PFSK-1 (cell line): ENCODE measurements at regions not wholly inside any gene's neighbourhood (a gene's known extent, or its start where the extent isn't known, plus 50 kb on each side); places are given as distances from the start of the nearest gene placed in this dataset.

Experiments used
- FOXP2 ChIP-seq: optimal IDR thresholded peaks from 2 replicates; pipeline ENCODE3; 2011; ENCODE audit warnings: borderline replicate concordance, control low read depth, inconsistent platforms; ENCODE audit not compliant: insufficient read depth; ENCODE audit errors: extremely low read length, extremely low read depth
- POLR2AphosphoS5 ChIP-seq: IDR thresholded peaks from 2 replicates; pipeline ENCODE4 v1.6.1; 2012; ENCODE audit warnings: low read depth, mild to moderate bottlenecking, control low read depth, low read length, moderate library complexity
- SIN3A ChIP-seq: IDR thresholded peaks from 2 replicates; pipeline ENCODE4 v1.6.1; 2012; ENCODE audit warnings: mild to moderate bottlenecking, low read length, moderate library complexity, borderline replicate concordance; ENCODE audit not compliant: insufficient read depth
- TAF1 ChIP-seq: IDR thresholded peaks from 2 replicates; pipeline ENCODE4 v1.6.1; 2012; ENCODE audit warnings: low read length, control low read depth, borderline replicate concordance; ENCODE audit not compliant: insufficient read depth
- TF ChIP-seq, protein P1 (sequence below), 2 experiments: IDR thresholded peaks; 2 replicates each; pipeline versions ENCODE4 v1.6.1 to v1.8.0; 2011 to 2012; ENCODE audit warnings: low read depth in 2 of 2, low read length in 2 of 2, control low read depth in 1 of 2, inconsistent platforms in 1 of 2, mild to moderate bottlenecking in 1 of 2, moderate library complexity in 1 of 2; ENCODE audit not compliant: insufficient read depth in 1 of 2

GRCh38 chr2:11026286-11026921 is 114.7 kb downstream of the KCNF1 start:
- TF ChIP-seq FOXP2 = no peak
- no peak for TF ChIP-seq POLR2AphosphoS5
- TF ChIP-seq SIN3A = no peak
- TF ChIP-seq, protein P1, sequence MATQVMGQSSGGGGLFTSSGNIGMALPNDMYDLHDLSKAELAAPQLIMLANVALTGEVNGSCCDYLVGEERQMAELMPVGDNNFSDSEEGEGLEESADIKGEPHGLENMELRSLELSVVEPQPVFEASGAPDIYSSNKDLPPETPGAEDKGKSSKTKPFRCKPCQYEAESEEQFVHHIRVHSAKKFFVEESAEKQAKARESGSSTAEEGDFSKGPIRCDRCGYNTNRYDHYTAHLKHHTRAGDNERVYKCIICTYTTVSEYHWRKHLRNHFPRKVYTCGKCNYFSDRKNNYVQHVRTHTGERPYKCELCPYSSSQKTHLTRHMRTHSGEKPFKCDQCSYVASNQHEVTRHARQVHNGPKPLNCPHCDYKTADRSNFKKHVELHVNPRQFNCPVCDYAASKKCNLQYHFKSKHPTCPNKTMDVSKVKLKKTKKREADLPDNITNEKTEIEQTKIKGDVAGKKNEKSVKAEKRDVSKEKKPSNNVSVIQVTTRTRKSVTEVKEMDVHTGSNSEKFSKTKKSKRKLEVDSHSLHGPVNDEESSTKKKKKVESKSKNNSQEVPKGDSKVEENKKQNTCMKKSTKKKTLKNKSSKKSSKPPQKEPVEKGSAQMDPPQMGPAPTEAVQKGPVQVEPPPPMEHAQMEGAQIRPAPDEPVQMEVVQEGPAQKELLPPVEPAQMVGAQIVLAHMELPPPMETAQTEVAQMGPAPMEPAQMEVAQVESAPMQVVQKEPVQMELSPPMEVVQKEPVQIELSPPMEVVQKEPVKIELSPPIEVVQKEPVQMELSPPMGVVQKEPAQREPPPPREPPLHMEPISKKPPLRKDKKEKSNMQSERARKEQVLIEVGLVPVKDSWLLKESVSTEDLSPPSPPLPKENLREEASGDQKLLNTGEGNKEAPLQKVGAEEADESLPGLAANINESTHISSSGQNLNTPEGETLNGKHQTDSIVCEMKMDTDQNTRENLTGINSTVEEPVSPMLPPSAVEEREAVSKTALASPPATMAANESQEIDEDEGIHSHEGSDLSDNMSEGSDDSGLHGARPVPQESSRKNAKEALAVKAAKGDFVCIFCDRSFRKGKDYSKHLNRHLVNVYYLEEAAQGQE (IDR thresholded peaks at IDR 0.05; ENCODE audit: insufficient read depth in 1 of 2, low read depth in 2 of 2, low read length in 2 of 2) = no peak
- no peak for TF ChIP-seq TAF1

DNA sequence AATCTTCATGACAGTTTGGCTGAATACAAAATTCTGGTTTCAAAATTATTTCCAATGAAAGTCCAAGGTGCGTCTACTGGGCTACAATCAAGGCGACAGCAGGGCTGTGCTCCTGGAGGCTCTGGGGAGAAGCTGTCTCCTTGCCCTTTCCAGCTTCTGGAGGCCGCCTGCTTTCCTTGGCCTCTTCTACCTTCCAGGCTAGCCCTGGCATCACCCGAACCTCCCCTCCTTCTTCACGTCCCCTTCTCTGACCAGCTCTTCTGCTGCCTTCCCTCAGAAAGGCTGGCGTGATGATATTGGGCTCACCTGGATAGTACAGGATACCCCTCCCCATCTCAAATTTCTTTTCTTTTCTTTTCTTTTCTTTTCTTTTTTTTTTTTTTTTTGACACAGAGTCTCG is 115.5 kb downstream of the KCNF1 start:
- TF ChIP-seq TAF1 = no peak
- TF ChIP-seq POLR2AphosphoS5 = no peak
- no peak for TF ChIP-seq FOXP2
- TF ChIP-seq SIN3A = no peak
- TF ChIP-seq, protein P1 (IDR thresholded peaks at IDR 0.05; ENCODE audit: insufficient read depth in 1 of 2, low read depth in 2 of 2, low read length in 2 of 2) = no peak

DNA sequence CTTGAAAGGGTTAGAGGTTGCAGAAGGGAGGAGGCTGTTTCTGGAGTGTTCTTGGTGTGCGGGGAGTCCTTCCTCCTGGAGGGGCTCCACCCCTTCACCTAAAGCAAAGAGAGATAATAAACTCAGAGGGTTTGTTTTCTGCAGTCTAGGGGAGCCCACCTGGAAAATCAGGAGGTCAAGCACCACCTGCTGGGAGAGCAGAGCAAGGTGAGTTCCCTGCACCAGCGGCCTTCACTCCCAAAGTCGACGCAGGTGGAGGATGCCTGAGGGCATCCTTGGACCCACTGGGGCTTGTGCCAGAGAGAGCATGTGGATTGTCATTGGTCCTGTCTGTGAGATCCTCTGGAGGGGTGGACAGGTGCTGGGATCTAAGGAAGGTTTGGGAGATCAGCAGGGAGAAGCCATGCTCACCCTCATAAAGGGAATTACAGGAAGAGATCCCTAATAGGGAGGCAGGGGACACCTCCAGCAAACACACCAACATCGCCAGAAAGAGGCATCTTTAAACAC is 116.7 kb downstream of the KCNF1 start:
- TF ChIP-seq FOXP2 = no peak
- TF ChIP-seq POLR2AphosphoS5 = no peak
- TF ChIP-seq SIN3A = no peak
- TF ChIP-seq TAF1 = no peak
- TF ChIP-seq, protein P1 (IDR thresholded peaks at IDR 0.05; ENCODE audit: insufficient read depth in 1 of 2, low read depth in 2 of 2, low read length in 2 of 2) = no peak

DNA sequence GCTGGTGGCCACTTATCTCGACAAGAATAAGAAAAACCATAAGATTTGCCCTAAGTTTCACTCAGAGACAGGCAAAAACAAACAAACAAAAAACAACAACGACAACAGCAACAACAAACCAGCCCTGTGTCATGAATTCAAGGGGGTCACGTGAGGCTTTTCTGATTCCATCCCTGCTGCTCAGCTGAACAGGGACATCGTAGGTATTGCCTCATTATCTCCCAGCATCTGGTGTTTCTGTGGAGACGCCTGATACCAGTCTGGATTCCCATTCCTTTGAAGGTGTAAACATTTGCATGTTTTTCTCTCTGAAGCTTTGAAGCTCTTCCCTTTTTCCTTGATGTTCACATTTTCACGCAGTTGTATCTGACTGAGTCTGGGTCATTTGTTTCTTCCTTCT is 117.4 kb downstream of the KCNF1 start:
- TF ChIP-seq POLR2AphosphoS5 = no peak
- TF ChIP-seq, protein P1 (IDR thresholded peaks at IDR 0.05; ENCODE audit: insufficient read depth in 1 of 2, low read depth in 2 of 2, low read length in 2 of 2) = no peak
- no peak for TF ChIP-seq FOXP2
- no peak for TF ChIP-seq SIN3A
- TF ChIP-seq TAF1 = no peak

GRCh38 chr2:11030036-11030435 is 118.3 kb downstream of the KCNF1 start:
- TF ChIP-seq, protein P1 (IDR thresholded peaks at IDR 0.05; ENCODE audit: insufficient read depth in 1 of 2, low read depth in 2 of 2, low read length in 2 of 2) = no peak
- TF ChIP-seq SIN3A = no peak
- TF ChIP-seq TAF1 = no peak
- TF ChIP-seq POLR2AphosphoS5 = no peak
- no peak for TF ChIP-seq FOXP2
